ENCODE measurements at regions not wholly inside any gene's neighbourhood (a gene's known extent, or its start where the extent isn't known, plus 50 kb on each side); places are given as distances from the start of the nearest gene placed in this dataset.

GRCh38 chr11:91264481-91264880 is 960.1 kb upstream of the FAT3 start:
- Histone ChIP-seq H3K9ac (ENCODE audit: low read length) (no peak overlapping the region), H3K4me2 (ENCODE audit: low read depth, low read length) (no peak overlapping the region), H3K9me3 (replicated peaks; ENCODE audit: insufficient read depth, low read length) (no peaks in the 10 kb centered on the region), H2AFZ (ENCODE audit: low read length) (no peak overlapping the region), H3K27me3 (replicated peaks; ENCODE audit: insufficient read depth, low read length) (no peaks in the 10 kb centered on the region), H3F3A (ENCODE audit: insufficient read depth, low read length) (no peaks in the 10 kb centered on the region), H3K4me3 (ENCODE audit: low read length) (no peak overlapping the region), H3K27ac (ENCODE audit: low read length) (no peak overlapping the region), H3K79me2 (ENCODE audit: low read length) (no peaks in the 10 kb centered on the region), H3K9me2 (replicated peaks; ENCODE audit: insufficient read depth, low read length) (no peaks in the 10 kb centered on the region), H4K20me1 (ENCODE audit: insufficient read depth, low read length) (no peaks in the 10 kb centered on the region), H3K36me3 (replicated peaks; ENCODE audit: insufficient read depth, low read length) (no peaks in the 10 kb centered on the region), H3K4me1 (ENCODE audit: low read length) (no peaks in the 10 kb centered on the region)
- DNase-seq = no peak
- TF ChIP-seq EZH2phosphoT487 (IDR thresholded peaks at IDR 0.05; ENCODE audit: low read length) (no peak), CTCF (IDR thresholded peaks at IDR 0.05; ENCODE audit: low read length) (no peak), EZH2 (optimal IDR thresholded peaks at IDR 0.05; ENCODE audit: low read depth, low read length) (no peak)

- Histone ChIP-seq H3K9me2 (replicated peaks; ENCODE audit: insufficient read depth, low read length) (no peaks in the 10 kb centered on the region), H2AFZ (ENCODE audit: low read length) (no peak overlapping the region), H3K79me2 (ENCODE audit: low read length) (no peaks in the 10 kb centered on the region), H3K4me3 (ENCODE audit: low read length) (no peak overlapping the region), H3K9ac (ENCODE audit: low read length) (no peak overlapping the region), H3K4me2 (ENCODE audit: low read depth, low read length) (no peak overlapping the region), H3F3A (ENCODE audit: insufficient read depth, low read length) (no peaks in the 10 kb centered on the region), H3K27ac (ENCODE audit: low read length) (no peak overlapping the region), H3K9me3 (replicated peaks; ENCODE audit: insufficient read depth, low read length) (no peaks in the 10 kb centered on the region), H3K36me3 (replicated peaks; ENCODE audit: insufficient read depth, low read length) (no peaks in the 10 kb centered on the region), H3K4me1 (ENCODE audit: low read length) (no peaks in the 10 kb centered on the region), H4K20me1 (ENCODE audit: insufficient read depth, low read length) (no peaks in the 10 kb centered on the region), H3K27me3 (replicated peaks; ENCODE audit: insufficient read depth, low read length) (no peaks in the 10 kb centered on the region)
- no peak for DNase-seq
- TF ChIP-seq EZH2 (optimal IDR thresholded peaks at IDR 0.05; ENCODE audit: low read depth, low read length) = no peak
- TF ChIP-seq CTCF (IDR thresholded peaks at IDR 0.05; ENCODE audit: low read length) = no peak
- TF ChIP-seq EZH2phosphoT487 (IDR thresholded peaks at IDR 0.05; ENCODE audit: low read length) = no peak
Measured at GRCh38 chr11:91263496-91264365, 960.9 kb upstream of the FAT3 start.

- Histone ChIP-seq H3K36me3 (replicated peaks; ENCODE audit: insufficient read depth, low read length) (no peaks in the 10 kb centered on the region), H3K27ac (ENCODE audit: low read length) (no peak overlapping the region), H2AFZ (ENCODE audit: low read length) (no peak overlapping the region), H3F3A (ENCODE audit: insufficient read depth, low read length) (no peaks in the 10 kb centered on the region), H4K20me1 (ENCODE audit: insufficient read depth, low read length) (no peaks in the 10 kb centered on the region), H3K79me2 (ENCODE audit: low read length) (no peaks in the 10 kb centered on the region), H3K9me2 (replicated peaks; ENCODE audit: insufficient read depth, low read length) (no peaks in the 10 kb centered on the region), H3K9ac (ENCODE audit: low read length) (no peak overlapping the region), H3K4me3 (ENCODE audit: low read length) (no peak overlapping the region), H3K4me1 (ENCODE audit: low read length) (no peaks in the 10 kb centered on the region), H3K9me3 (replicated peaks; ENCODE audit: insufficient read depth, low read length) (no peaks in the 10 kb centered on the region), H3K4me2 (ENCODE audit: low read depth, low read length) (no peak overlapping the region), H3K27me3 (replicated peaks; ENCODE audit: insufficient read depth, low read length) (no peaks in the 10 kb centered on the region)
- TF ChIP-seq CTCF (IDR thresholded peaks at IDR 0.05; ENCODE audit: low read length) = no peak
- no peak for TF ChIP-seq EZH2phosphoT487 (IDR thresholded peaks at IDR 0.05; ENCODE audit: low read length)
- TF ChIP-seq EZH2 (optimal IDR thresholded peaks at IDR 0.05; ENCODE audit: low read depth, low read length) = no peak
- no peak for DNase-seq
Measured at GRCh38 chr11:91261513-91261912, 963.1 kb upstream of the FAT3 start.
